ENCODE measurements at regions not wholly inside any gene's neighbourhood (a gene's known extent, or its start where the extent isn't known, plus 50 kb on each side); places are given as distances from the start of the nearest gene placed in this dataset.
"Not testable (repeated sequence)": the region's sequence is repeated elsewhere in the genome, so short reads cannot be mapped to it uniquely, and the experiment has no call there.

DNA sequence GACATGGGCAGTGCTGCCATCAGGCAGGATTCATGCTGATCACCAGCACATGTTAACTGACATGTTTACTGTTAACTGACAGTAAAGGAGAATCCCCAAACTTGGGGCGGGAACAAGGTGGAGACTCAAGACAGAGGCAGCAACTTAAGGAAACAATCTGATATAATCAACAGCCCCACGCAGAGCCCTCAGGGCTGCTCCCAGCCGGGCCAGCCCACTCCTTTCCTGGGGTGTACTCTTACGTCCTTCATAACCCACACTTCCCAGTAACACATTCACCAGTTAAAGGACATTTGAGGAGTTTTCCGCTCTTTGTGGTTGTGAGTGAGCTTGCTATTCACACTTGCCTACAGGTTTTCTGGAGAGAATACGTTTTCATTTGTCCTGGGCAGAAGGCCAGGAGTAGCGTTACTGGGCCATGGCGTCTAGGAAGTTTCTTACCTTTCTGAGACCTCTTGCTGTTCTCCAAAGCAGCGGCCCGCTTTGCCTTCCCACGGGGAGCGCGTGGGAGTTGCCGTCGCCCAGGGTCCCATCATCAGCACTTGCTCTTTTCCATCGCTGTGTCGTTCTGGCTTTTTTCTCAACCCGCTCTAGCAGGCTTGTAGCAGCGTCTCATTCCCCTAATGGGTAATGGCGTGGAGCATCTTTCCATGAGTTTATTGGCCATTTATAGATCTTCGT, 56.4 kb downstream of the FOXF2 start:
- DNase-seq (ENCODE audit: low read depth in 2 of 2): no peak

DNA sequence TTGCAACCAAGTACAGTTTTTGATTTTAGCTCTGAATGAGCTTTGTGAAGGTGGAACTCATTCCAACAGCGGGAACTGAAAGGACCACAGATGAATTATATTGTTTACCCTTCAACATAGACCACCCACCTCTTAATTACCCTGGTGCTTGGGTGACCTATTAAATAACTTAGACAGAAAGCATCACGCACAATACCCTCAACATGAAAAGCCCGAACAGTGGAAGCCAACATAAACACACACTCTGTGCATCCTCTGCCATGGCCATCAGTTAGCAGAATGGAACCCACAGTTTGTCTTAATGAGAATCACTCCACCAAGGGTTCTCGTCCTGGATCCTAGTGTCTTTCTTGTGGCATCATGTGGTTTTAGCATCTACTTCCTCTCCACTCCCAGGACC, 60.5 kb downstream of the FOXF2 start:
- no peak for DNase-seq (ENCODE audit: low read depth in 2 of 2)

DNA sequence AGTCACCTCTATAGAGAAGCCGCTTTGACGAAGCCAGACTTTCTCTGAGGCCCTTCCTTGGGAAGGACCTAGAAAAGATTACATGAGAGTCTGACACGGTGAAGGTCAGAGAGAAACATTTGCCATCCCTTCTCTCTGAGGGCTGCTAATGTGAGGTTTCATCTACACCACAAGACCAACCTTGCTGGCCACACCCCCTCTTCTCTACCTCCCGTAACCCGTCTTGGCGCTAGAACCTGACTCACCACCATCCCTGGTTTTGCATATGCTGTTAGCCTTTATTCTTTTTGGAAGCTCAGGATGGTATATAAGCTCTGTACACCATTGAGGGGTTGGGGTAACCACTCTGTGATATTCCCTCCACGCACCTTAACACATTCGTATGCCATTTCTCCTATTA, 63.6 kb downstream of the FOXF2 start:
- DNase-seq (ENCODE audit: low read depth in 2 of 2): no peak

DNA sequence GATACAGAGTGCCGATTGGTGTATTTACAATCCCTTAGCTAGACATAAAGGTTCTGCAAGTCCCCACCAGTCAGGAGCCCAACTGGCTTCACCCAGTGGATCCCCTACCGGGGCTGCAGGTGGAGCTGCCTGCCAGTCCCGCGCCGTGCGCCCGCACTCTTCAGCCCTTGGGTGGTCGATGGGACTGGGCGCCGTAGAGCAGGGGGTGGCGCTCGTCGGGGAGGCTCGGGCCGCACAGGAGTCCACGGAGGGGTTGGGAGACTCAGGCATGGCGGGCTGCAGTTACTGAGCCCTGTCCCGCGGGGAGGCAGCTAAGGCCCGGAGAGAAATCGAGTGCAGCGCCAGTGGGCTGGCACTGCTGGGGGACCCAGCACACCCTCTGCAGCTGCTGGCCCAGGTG, 67.4 kb downstream of the FOXF2 start:
- not testable (repeated sequence) for DNase-seq (ENCODE audit: low read depth in 2 of 2)

DNA sequence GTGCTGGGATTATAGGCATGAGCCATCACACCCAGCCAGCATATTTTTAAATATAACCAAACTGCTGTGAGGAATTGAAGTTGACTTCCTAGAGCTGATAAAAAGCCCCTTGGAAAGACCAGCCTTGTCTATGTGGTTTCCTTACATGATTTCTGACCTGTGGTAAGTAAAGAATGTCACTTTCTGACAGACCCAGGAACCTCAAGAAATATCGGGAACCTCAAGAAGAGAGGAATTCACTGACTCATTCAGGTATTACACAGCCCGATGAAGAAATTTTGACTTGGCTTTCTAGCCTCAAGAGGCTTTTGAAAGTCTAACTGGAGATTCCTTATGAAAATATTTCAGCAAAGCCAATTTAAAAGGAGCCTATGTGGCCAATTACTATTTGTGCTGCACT, 71.8 kb downstream of the FOXF2 start:
- no peak for DNase-seq (ENCODE audit: low read depth in 2 of 2)

DNA sequence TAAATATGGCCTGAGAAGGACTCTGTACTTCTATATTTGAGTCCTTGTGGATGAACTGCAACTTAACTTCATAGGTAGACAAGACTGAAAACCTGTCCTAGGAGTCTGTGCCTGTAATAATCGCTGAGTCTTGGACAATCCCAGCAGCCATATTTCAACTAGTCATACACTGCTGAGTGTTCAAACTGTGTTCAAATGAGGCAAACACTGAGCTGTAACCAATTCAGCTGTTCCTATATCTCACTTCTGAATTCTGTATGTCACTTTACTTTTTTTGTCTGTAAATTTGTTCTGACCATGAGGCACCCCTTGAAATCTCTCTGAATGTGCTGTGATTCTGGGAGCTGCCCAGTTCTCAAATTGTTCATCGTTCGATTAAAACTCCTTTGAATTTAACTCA, 72.4 kb downstream of the FOXF2 start:
- no peak for DNase-seq (ENCODE audit: low read depth in 2 of 2)

DNA sequence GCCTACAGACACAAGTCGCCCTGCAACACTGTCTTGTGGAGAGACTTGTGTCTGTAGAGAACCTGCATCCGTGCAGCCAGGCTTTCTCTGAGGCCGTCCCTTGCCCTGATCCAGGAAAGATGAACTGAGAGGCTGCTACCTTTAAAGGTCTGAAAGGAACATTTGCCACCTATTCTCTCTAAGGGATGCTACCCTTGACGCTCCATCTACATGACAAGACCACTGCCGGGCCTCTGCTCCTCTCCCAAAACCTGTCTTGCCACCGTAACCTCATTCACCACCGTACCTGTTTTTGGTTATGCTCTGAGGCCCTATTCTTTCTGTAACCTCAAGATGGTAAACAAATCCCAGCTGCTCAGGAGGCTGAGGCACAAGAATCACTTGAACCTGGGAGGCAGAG, 73.9 kb downstream of the FOXF2 start:
- DNase-seq (ENCODE audit: low read depth in 2 of 2): no peak

DNA sequence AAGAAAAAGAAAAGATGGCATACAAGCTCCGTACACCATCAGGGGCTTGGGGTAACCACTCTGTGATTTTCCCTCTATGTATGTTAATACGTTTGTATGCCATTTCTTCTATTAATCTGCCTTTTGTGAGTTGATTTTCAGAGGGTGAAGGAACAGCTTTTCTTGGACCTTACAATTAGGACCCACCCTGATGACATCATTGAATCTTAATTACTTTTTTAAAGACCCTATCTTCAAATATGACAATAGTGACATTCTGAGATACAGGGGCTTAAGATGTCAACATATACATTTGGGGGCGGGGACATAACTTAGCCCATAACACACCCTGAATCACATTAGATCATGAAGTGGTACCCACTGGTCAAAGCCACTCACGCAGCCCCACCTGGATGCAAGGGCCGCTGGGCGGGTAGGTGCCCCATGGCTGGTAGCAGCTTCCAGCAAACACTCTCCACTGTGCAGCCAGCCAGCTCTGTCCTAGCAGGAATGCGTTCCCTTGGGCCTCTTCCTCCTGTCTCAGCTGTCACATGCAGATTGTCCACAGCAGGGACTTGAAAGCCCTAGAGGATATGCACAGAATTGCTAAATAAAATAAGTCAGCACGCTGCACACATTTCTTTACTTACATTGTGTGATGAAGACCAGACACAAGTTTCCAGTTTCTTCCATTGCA, 74.5 kb downstream of the FOXF2 start:
- no peak for DNase-seq (ENCODE audit: low read depth in 2 of 2)

DNA sequence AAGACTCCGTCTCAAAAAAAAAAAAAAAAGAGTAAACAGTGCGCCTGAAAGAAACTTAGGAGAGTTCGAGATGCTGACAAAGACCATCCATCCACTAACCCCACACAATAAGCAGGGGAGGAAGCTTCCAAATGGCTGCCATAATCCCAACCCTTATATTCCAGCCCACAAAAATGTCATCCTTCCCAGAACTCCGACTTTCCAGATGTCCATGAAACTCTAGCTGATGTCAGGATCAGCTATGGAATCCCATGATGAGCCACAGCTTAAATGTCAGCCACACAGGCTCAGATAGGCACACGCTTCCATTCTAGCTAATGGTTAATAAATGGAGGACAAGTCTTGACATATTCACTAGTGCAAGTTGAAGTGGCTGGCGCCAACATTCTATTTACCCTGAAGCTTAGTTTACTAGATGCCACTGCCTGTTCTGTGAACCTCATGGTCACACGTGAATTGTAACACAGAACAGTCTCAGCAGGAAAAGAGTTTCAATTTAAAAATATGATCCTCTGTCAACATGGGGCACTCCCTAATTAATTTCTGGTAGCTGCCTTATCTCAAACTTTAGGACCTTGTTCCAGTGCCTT, 75.5 kb downstream of the FOXF2 start:
- no peak for DNase-seq (ENCODE audit: low read depth in 2 of 2)

DNA sequence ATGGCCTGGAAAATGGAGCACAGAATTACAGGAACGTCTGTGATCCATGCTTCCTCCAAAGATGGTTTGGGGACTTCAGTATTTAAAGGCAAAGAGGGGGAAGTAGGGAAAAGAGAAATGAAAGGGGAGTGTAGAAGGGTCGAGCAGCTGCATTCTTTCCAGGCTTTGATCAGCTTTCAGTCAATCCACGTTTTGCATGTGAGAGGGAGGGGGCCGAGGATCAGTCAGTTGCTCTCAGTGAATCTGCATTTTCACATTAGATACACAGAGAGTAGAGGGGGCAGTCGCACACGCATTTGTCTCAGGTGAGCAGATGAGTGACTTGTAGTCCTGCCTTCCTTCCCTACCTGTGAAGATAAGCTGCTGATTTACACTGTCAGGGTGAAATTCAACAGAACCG, 78.8 kb downstream of the FOXF2 start:
- DNase-seq (ENCODE audit: low read depth in 2 of 2): no peak

DNA sequence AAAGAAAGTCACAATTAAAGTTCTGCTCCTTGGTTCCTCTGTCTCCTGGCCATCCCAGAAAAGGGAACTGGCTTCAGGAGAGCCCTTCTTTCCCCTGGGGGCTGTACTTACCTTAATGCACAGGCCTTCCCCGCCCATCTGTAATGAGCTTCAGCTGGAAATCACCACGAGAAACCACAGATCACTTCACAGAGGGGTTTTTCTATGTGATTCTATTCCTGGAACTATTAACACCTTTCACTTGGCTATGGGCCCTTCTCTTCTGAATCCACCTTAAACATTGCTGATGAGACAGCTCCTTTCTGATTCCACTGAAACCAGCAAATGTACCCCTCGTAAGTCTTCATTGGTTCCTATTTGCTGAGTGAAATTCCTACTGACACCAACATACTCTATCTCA, 80.7 kb downstream of the FOXF2 start:
- no peak for DNase-seq (ENCODE audit: low read depth in 2 of 2)

DNA sequence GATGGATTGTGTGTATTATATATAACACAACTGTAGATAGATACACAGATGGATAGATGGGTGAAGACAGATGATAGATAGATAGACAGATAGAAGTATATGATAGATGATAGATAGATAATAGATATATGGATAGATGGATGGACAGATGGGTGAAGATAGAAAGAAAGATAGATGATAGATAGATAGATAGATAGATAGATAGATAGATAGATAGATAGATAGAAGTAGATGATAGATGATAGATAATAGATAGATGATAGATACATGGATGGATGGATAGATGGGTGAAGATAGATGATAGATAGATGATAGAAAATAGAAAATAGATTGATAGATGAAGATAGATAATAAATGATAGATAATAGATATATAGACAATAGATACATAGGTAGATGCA, 83.3 kb downstream of the FOXF2 start:
- DNase-seq (ENCODE audit: low read depth in 2 of 2): no peak

DNA sequence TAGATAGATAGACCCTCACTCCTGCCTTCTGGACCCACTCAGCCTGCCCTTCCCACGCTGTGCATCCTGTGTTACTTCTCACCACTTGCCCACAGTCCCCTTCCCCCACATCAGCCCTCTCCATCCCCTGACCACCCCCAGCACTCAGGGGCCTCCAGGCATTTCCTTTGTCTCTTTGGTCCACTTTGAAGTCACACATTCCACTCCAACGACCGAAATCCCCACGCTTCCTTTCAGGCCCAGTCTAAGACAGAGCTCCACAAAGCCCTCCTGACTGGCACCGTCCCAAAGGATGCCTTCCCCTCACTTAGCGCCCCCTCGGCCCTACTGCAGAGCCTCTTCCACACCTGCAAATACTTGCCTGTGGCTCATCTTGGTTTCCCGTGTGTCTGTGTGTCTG, 83.8 kb downstream of the FOXF2 start:
- no peak for DNase-seq (ENCODE audit: low read depth in 2 of 2)

DNA sequence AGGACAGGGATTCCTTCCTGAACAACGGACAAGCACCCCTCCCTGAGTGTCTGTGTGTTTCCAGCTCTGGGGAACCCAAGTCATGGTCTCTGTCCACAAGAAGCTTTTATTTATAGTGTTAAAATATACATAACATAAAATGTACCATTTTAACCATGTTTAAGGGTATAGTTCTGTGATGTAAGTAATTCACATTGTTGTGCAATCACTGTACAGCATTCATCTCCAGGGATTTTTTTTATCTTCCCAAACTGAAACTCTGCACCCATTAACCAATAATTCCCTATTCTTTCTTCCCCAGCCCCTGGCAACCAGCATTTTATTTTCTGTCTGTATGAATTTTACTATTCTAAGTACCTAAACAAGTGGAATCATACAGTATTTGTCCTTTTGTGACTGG, 84.2 kb downstream of the FOXF2 start:
- DNase-seq (ENCODE audit: low read depth in 2 of 2): no peak

DNA sequence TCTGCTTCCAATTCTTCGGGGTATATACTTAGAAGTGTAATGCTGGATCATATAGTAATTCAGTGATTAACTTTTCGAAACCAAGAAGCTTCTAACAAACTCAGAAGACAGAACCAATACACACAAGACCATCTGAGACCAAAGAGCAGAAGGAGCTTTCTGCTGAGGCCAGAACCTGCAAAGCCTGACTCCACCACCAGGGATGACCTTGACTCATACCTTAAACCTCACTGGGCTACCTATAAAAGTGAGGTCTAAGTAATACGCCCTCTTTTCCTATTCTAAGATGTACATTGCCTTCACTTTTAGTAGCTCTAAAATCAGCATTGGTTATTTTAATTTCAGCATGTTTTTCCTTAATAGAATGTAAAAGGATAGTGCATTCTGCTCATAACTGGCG, 84.8 kb downstream of the FOXF2 start:
- no peak for DNase-seq (ENCODE audit: low read depth in 2 of 2)

DNA sequence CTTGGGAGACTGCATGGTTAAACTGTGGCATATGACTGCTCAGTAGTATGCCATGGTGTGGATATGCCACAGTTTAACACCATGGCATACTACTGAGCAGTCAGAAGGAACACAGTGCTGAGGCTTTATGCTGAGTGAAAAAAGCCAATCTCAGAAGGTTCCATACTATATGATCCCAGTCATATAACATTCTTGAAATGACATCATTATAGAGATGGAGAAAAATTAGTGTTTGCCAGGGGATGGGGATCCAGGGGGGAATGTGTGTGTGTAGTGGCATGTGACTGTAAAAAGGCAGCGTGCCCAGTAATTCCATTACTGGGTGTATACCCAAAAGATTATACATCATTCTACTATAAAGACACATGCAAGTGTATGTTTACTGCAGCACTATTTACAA, 85.8 kb downstream of the FOXF2 start:
- no peak for DNase-seq (ENCODE audit: low read depth in 2 of 2)

DNA sequence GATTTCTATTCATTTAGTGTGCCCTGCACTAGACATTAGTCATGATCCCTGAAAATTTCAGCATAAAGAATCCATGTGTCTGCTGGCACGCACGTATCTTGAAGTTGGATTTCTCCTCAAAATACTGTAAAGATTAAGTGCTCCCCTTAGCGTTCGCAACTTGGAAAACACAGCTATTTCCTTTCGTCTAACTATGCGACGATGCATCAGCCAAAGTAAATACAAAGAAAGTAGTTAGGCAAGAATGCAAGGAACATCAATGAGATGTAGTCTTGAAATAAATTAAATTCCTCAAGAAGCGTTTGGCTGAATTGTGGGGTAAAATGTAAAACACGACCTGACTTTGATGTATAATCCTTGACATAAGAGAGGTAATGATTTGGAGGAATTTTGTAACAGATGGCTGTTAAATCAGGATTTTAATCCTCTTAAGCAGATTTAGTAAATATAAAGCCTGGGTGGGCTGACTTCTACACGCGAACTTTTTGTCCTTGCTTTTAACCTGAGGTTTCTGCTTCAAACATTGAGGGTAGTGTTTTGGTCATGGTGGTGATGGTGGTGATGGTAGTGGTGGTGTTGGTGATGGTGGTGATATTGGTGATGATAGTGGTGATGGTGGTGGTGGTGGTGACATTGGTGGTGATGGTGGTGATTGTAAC, 88.2 kb downstream of the FOXF2 start:
- DNase-seq (ENCODE audit: low read depth in 2 of 2): no peak

DNA sequence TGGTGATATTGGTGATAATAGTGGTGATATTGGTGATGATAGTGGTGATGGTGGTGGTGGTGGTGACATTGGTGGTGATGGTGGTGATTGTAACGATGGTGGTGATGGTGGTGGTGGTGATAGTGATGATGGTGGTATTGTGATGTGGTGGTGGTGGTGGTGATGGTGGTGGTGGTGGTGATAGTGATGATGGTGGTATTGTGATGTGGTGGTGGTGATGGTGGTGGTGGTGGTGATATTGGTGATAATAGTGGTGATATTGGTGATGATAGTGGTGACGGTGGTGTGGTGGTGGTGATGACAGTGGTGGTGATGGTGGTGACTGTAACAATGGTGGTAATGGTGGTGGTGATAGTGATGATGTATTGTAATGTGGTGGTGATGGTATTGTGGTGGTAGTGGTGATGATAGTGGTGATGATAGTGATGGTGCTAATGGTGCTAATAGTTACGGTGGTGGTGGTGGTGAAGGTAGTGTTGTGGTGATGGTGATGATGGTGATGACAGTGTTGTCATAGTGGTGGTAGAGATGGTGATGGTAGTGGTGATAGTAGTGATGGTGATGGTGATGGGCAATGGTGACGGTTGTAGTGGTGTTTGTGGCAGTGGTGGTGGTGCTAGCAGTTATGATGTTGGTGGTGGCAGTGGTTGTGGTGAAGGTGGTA, 88.9 kb downstream of the FOXF2 start:
- not testable (repeated sequence) for DNase-seq (ENCODE audit: low read depth in 2 of 2)

DNA sequence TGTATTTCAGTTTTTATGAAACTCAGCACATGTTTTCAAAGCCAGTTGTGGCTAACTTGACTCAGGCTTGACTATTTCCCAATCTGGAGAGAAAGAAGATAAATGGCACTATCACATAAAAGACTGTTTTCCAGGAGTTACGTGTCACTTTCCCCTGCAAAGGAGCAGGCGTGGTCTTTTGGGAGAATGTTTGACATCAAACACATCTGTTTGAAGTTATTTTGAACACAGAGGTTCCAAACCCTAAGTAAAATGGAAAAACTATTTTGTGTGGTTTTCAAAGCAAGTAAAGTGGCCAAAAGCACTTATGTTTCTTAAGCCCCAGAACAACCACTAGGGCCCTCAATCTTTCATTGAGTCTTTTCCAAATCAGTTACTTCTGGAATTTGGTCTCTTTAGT, 89.7 kb downstream of the FOXF2 start:
- no peak for DNase-seq (ENCODE audit: low read depth in 2 of 2)

DNA sequence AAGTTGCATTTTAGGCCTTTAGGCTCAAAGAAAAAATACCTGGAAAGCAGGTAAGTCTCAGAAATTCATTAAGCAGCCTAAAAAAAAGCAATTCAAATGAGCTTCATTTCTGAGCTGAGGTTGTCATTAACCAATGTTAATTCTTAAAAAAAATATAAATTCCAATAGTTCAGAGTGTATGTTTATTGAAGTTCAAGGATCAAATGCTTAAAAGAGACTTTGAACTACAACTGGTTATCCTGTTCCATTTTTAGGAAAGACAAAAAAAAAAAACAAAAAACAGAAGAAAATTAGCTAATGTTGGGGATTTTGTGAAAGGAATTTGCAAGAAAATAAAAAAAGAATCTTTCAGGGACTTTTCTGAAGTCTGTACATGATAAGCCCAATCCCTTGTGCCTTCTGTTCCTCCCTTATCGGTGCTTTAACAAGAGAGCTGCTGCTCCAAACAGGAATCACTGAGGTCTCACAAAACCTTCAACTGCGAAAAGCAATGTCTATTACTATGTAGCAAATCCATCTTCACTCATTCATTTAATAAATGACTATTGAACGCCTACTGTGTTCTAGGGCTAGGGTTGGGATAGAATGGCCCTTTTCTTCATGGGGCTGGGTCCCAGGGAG, 90.3 kb downstream of the FOXF2 start:
- no peak for DNase-seq (ENCODE audit: low read depth in 2 of 2)

DNA sequence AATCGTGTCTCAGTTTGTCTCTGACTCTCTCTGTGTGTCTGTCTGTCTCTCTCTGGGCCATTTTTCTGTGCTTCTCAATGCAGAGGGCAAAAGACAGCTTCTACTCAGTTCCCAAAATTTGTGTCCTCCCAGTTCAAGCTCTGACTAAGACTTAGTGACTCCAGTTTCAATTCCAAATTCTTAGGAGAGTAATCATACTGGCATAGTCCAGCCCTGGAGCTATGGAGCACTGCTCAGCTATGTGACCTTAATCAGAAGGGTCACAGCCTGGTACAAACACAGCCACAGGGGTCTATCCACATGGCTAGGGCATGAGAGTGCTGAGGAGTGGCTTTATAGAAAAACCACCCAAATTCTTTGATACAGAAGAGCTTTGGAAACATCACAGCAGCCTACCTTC, 91.9 kb downstream of the FOXF2 start:
- DNase-seq (ENCODE audit: low read depth in 2 of 2): no peak
